Calu3 (cell line): ENCODE measurements at regions not wholly inside any gene's neighbourhood (a gene's known extent, or its start where the extent isn't known, plus 50 kb on each side); places are given as distances from the start of the nearest gene placed in this dataset.

Source experiments
- BruUV-seq: library from RNA; stranded (reverse); fragments of 400-500 nt; replicated peaks from 2 replicates; lab custom pipeline; 2021; lab: Mats Ljungman, UMichigan
- CTCF ChIA-PET: fragments of 300-600 bp; sonication (Branson Sonifier 250); formaldehyde crosslinking; loops from one replicate; lab custom pipeline; 2022; ENCODE audit warnings: antibody characterized with exemption; lab: Charles Lee
- DNase-seq: peaks from one replicate; pipeline ENCODE4 v3.0.0; 2022
- H3K27ac Mint-ChIP-seq: one replicate; pipeline ENCODE4 v1.8.0; 2022; ENCODE audit warnings: mixed read lengths; ENCODE audit not compliant: unreplicated experiment
- H3K27me3 Mint-ChIP-seq: one replicate; pipeline ENCODE4 v1.8.0; 2022; ENCODE audit warnings: mixed read lengths; ENCODE audit not compliant: unreplicated experiment
- H3K36me3 Mint-ChIP-seq: one replicate; pipeline ENCODE4 v1.8.0; 2022; ENCODE audit warnings: mild to moderate bottlenecking, moderate library complexity, mixed read lengths; ENCODE audit not compliant: insufficient read depth, unreplicated experiment
- H3K4me1 Mint-ChIP-seq: one replicate; pipeline ENCODE4 v1.8.0; 2022; ENCODE audit warnings: mild to moderate bottlenecking, low read depth, mixed read lengths; ENCODE audit not compliant: unreplicated experiment
- H3K4me3 Mint-ChIP-seq: one replicate; pipeline ENCODE4 v1.8.0; 2022; ENCODE audit warnings: mild to moderate bottlenecking, low read depth, moderate library complexity, mixed read lengths; ENCODE audit not compliant: unreplicated experiment
- H3K9me3 Mint-ChIP-seq: one replicate; pipeline ENCODE4 v1.8.0; 2022; ENCODE audit warnings: low read depth, mixed read lengths; ENCODE audit not compliant: unreplicated experiment
- intact Hi-C: fragments of 100-400 bp; cut with micrococcal nuclease; formaldehyde crosslinking; loops from one replicate; pipeline ENCODE4 v1.10.0; 2022; ENCODE audit not compliant: unreplicated experiment
- TF ChIP-seq, protein P1 (sequence below): fragments of 200-600 bp; IDR thresholded peaks from one replicate; pipeline ENCODE4 v1.8.0; 2022; ENCODE audit warnings: antibody characterized with exemption; ENCODE audit not compliant: unreplicated experiment

DNA sequence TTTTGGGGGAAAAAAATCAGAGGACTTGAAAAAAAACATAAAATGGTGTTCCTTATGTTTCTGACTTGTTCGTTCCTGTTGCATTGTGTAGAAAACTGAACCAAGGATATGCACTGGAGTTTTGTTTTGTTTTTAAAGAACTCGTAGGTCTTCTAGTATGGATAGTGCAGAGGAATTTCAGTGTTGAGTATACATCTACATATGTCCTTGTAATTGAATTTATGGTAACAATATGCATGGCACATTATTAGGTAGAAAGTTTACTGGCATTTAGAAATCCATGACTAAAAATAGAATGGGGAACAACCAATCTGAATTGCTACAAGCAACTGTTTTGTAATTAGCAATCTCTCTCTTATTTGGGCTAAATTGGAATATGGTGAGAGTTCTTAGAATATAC is 188.3 kb upstream of the ZRANB2 start:
- Mint-ChIP-seq H3K36me3 (no peaks in the 10 kb centered on the region), H3K27me3 (no peaks in the 10 kb centered on the region), H3K27ac (no peak overlapping the region), H3K4me3 (no peak overlapping the region), H3K4me1 (no peaks in the 10 kb centered on the region), H3K9me3 (peaks cover 8% of the 10 kb centered on the region)
- BruUV-seq, result no TSS peak
- TF ChIP-seq, protein P1, sequence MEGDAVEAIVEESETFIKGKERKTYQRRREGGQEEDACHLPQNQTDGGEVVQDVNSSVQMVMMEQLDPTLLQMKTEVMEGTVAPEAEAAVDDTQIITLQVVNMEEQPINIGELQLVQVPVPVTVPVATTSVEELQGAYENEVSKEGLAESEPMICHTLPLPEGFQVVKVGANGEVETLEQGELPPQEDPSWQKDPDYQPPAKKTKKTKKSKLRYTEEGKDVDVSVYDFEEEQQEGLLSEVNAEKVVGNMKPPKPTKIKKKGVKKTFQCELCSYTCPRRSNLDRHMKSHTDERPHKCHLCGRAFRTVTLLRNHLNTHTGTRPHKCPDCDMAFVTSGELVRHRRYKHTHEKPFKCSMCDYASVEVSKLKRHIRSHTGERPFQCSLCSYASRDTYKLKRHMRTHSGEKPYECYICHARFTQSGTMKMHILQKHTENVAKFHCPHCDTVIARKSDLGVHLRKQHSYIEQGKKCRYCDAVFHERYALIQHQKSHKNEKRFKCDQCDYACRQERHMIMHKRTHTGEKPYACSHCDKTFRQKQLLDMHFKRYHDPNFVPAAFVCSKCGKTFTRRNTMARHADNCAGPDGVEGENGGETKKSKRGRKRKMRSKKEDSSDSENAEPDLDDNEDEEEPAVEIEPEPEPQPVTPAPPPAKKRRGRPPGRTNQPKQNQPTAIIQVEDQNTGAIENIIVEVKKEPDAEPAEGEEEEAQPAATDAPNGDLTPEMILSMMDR, result no peak
- no peak for DNase-seq
- CTCF ChIA-PET, result no interaction called here
- intact Hi-C loops, result no loop called here

DNA sequence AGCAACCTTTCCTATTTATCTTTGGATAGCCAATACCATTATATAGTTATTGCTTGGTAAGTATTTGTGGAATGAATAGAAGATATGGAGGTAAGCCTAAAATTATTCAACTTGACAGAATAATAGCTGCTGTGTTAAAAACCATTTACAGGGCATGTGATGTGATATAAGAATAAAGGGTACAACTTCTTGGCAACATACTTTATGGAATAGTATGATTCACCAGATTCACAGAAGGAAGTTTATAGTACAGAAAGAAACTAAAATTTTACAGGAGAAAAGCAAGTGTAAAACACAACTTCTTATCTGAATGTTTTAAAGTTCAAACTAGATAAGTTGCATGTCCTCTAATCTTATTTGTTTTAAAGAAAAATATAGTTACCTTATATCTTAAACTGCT is 186.4 kb upstream of the ZRANB2 start:
- Mint-ChIP-seq H3K4me3 (no peak overlapping the region), H3K36me3 (no peaks in the 10 kb centered on the region), H3K9me3 (peaks cover 6% of the 10 kb centered on the region), H3K27ac (no peak overlapping the region), H3K4me1 (no peaks in the 10 kb centered on the region), H3K27me3 (no peaks in the 10 kb centered on the region)
- CTCF ChIA-PET, result no interaction called here
- no peak for DNase-seq
- BruUV-seq, result no TSS peak
- intact Hi-C loops, result no loop called here
- TF ChIP-seq, protein P1, result no peak

DNA sequence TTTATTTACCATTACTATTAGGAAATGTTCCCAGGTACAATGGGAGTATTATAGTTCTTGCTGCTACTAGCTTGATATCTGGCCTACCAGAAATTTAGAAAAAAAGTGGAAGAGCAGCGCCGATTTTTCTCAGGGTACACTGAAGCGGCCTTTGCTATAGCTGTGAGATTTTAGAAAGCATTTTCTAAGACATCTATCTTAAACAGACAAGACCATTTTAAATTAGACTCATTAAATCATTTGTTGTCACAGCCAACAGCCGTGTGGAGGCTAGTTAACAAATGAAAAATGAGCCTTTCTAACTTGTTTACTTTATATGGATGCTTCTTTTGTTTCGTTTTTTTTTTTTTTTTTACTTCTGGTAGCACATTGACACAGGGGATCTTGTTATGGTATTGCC is 183.2 kb upstream of the ZRANB2 start:
- TF ChIP-seq, protein P1, result no peak
- Mint-ChIP-seq H3K36me3 (no peaks in the 10 kb centered on the region), H3K9me3 (peaks cover 9% of the 10 kb centered on the region), H3K4me3 (no peak overlapping the region), H3K4me1 (no peaks in the 10 kb centered on the region), H3K27ac (no peak overlapping the region), H3K27me3 (no peaks in the 10 kb centered on the region)
- intact Hi-C loops, result no loop called here
- CTCF ChIA-PET, result no interaction called here
- no TSS peak for BruUV-seq
- no peak for DNase-seq

DNA sequence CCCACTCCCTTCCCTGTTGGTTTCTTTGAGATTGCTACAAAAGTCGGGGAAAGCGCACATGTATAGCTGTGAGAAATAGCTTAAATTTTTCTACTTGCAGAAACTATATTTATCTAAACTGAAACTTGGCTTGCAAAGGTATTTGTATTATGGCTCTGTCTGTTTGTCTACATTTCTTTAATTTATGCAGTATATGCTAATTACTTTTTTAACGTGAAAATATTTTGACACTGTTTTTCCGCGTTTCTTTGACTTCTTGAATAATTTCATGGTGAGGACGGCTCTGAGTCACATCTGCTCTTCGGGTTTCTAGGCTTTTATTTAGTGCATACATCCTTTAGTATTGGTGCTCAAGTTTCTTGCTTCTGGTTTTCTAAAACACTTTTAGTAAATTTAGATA is 182.1 kb upstream of the ZRANB2 start:
- Mint-ChIP-seq H3K27ac (no peak overlapping the region), H3K36me3 (no peaks in the 10 kb centered on the region), H3K27me3 (no peaks in the 10 kb centered on the region), H3K9me3 (peaks cover 9% of the 10 kb centered on the region), H3K4me3 (no peak overlapping the region), H3K4me1 (no peaks in the 10 kb centered on the region)
- intact Hi-C loops, result no loop called here
- CTCF ChIA-PET, result no interaction called here
- TF ChIP-seq, protein P1, result no peak
- no peak for DNase-seq
- no TSS peak for BruUV-seq
